Heart left ventricle (tissue), 16 donors: ENCODE measurements at regions not wholly inside any gene's neighbourhood (a gene's known extent, or its start where the extent isn't known, plus 50 kb on each side); places are given as distances from the start of the nearest gene placed in this dataset.

Source experiments
- ATAC-seq, 4 donors: fragments of 200-7000 bp; cut with Tn5 transposase; one replicate each; pipeline ENCODE4 v1.9.1; 2020 to 2022; ENCODE audit warnings: moderate library complexity in 4 of 4, mild to moderate bottlenecking in 3 of 4, moderate number of reproducible peaks in 1 of 4
- DNase-seq, 5 donors: peaks; one replicate each; pipeline ENCODE4 v3.0.0-alpha.2; 2020
- H3K27ac ChIP-seq, 12 donors: fragments of 200-600 bp; sonication (generic) in 4 of 12; one replicate each; pipeline versions ENCODE4 v1.5.0 to v1.8.0; 2016 to 2022; ENCODE audit warnings: mild to moderate bottlenecking in 2 of 12
- H3K27me3 ChIP-seq, 9 donors: fragments of 200-600 bp; sonication (generic) in 2 of 9; one replicate each; pipeline versions ENCODE4 v1.5.1 to v1.8.0; 2016 to 2022; ENCODE audit warnings: mild to moderate bottlenecking in 3 of 9
- H3K36me3 ChIP-seq, 9 donors: fragments of 200-600 bp; sonication (generic) in 2 of 9; one replicate each; pipeline versions ENCODE4 v1.5.0 to v1.8.0; 2018 to 2022; ENCODE audit warnings: mild to moderate bottlenecking in 2 of 9
- H3K4me1 ChIP-seq, 12 donors: fragments of 200-600 bp; sonication (generic) in 4 of 12; one replicate each; pipeline versions ENCODE4 v1.5.0 to v1.8.0; 2016 to 2022; ENCODE audit warnings: mild to moderate bottlenecking in 3 of 12
- H3K4me3 ChIP-seq, 12 donors: fragments of 200-600 bp; sonication (generic) in 4 of 12; one replicate each; pipeline versions ENCODE4 v1.5.0 to v1.8.0; 2017 to 2022; ENCODE audit warnings: mild to moderate bottlenecking in 9 of 12, moderate library complexity in 4 of 12
- H3K9me3 ChIP-seq, 12 donors: fragments of 200-600 bp; sonication (generic) in 4 of 12; one replicate each; pipeline versions ENCODE4 v1.5.0 to v1.8.0; 2016 to 2022; ENCODE audit warnings: mild to moderate bottlenecking in 1 of 12
- CTCF ChIP-seq, 12 donors: fragments of 200-600 bp; sonication (generic) in 4 of 12; IDR thresholded peaks; one replicate each; pipeline versions ENCODE4 v1.5.0 to v1.8.0; 2018 to 2022; ENCODE audit warnings: antibody characterized with exemption in 12 of 12, mild to moderate bottlenecking in 5 of 12
- POLR2A ChIP-seq, 2 donors: fragments of 450-650 bp; IDR thresholded peaks; one replicate each; pipeline ENCODE4 v1.6.1; 2017; ENCODE audit warnings: antibody characterized with exemption in 2 of 2, mild to moderate bottlenecking in 2 of 2, moderate library complexity in 2 of 2
- whole genome bisulfite sequencing, 4 donors: extraction: QIAGEN DNeasy Blood & Tissue Kit in 2 of 4; methylation state at CpG; one replicate each; pipeline versions ENCODE4 v1.1.5 to v1.1.7; 2013 to 2018; 5-methylcytosine and 5-hydroxymethylcytosine counted together
- intact Hi-C, 10 donors: fragments of 100-400 bp; cut with DNase I; formaldehyde crosslinking; loops; one replicate each; pipeline versions ENCODE4 v1.11.1 to v1.14.2; 2022
- donor health status: ischemic (EF 13 %, LVEDD 7.1; RV severe dilation, severe dysfunction).
- donor health status: healthy with polysubstance abuse.
- donor health status: DM: no; HTN: yes; CAD: no.
- donor health status: DM: no; HTN: no; CAD: no.
- donor health status: ischemic (EF 25% LVEDD 6.9; RV normal size, moderate dysfunction).
- donor health status: ischemic (EF 25% LVEDD 5.7; RV mildly dilated, moderate dysfunction).
- donor health status: healthy.
- donor health status: DM: yes; HTN: yes; CAD: no.
- donor health status: ischemic (EF 35%, LVEDD 5.7; RV mildly dilated, moderate dysfunction).
- donor health status: nonischemic (EF 11% LVEDD 7.7; RV severe dilation, severe dysfunction).
- donor health status: DM: yes; HTN: yes; CAD: no.
- donor health status: PGD.
- donor health status: ischemic (EF 29% LVEDD 5.4; RV normal size, mild dysfunction).
- donor health status: nonischemic (EF 23%, LVEDD 6.1; RV moderate dilation, normal function).

DNA sequence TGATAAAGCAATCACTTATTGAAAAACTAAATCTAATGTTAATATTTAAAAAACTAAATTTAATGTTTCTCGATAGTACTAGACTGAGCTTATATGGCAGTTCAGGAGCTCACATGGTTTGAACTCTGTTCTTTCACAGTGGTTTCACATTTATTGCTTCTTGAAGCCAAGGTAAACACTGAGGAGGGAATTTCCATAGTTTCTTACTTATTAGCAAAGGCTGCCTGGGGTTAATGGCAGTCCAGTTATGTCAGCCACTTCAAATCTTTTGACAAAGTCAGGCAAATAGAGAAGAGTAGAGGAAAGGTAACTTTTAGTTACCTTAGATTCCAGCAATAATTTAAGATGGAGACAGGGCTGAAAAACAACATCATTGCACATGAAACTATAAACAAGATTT lies 831.5 kb downstream of the ROBO2 start:
- Histone ChIP-seq H3K36me3 (no peaks in the 10 kb centered on the region), H3K27ac (no peak overlapping the region), H3K4me1 (peaks cover 0 to 8% (median 0%) of the 10 kb centered on the region in 12 donors), H3K27me3 (no peaks in the 10 kb centered on the region), H3K4me3 (no peak overlapping the region), H3K9me3 (no peaks in the 10 kb centered on the region)
- no peak for DNase-seq
- ATAC-seq: no peak
- intact Hi-C loops: no loop called here
- 94 to 99% (median 95%) methylated on average over 1 of the region's 1 CpG for WGBS, 4 donors
- TF ChIP-seq POLR2A (IDR thresholded peaks at IDR 0.05) (no peak), CTCF (IDR thresholded peaks at IDR 0.05) (no peak)

DNA sequence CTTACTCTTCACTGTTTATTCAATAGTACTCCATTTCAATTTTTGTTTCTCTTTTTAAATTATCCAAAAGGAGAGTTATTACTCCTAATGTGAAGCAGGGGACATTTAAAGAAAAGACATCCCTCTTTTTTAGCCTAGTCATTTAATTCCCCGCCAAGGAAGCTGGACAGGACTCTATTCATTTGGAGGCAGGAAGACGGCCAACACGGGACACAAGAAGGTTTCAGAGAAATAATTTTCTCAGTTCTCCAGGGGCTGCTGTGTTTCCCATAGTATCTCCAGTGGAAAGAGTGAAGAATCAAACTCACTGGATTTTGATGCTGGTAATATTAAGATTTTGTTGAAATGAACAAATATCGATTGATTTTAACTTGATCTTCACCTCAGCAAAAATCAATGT lies 833.7 kb downstream of the ROBO2 start:
- no peaks in the 10 kb centered on the region for H3K36me3 ChIP-seq
- peak in 3 of 5 donors; percentile 13 to 26 (median 20) for DNase-seq
- no peaks in the 10 kb centered on the region for H3K27me3 ChIP-seq
- ATAC-seq: no peak
- H3K4me1 ChIP-seq: peaks cover 0 to 8% (median 0%) of the 10 kb centered on the region in 12 donors
- H3K4me3 ChIP-seq: no peak overlapping the region
- no peak overlapping the region for H3K27ac ChIP-seq
- no peaks in the 10 kb centered on the region for H3K9me3 ChIP-seq
- intact Hi-C loops: no loop called here
- WGBS, 4 donors: 53 to 67% (median 63%) methylated on average over 4 of the region's 4 CpGs
- no peak for TF ChIP-seq POLR2A (IDR thresholded peaks at IDR 0.05)
- no peak for TF ChIP-seq CTCF (IDR thresholded peaks at IDR 0.05)

DNA sequence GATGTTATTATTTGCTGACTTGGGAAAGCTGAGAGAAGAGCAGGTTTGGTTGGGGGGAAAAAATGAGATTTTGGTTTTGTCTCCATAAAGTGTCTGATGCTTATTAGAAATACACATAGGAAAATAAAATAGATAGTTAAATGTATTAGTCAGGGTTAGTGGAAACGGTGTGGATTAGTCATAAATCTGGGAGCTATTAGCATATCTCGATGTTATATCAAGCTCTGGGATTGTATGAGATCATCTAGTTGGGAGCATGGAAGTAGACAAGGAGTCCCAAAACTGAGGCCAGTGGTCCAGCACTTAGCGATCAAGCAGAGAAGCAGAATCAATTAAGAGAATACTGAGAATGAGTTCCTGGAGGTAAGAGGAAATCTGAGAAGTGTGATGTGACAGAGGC lies 845.5 kb downstream of the ROBO2 start:
- no peaks in the 10 kb centered on the region for H3K4me1 ChIP-seq
- no peak for TF ChIP-seq POLR2A (IDR thresholded peaks at IDR 0.05)
- TF ChIP-seq CTCF (IDR thresholded peaks at IDR 0.05): no peak
- intact Hi-C loops: no loop called here
- H3K27ac ChIP-seq: no peak overlapping the region
- no peak overlapping the region for H3K4me3 ChIP-seq
- H3K9me3 ChIP-seq: no peaks in the 10 kb centered on the region
- 81 to 86% (median 86%) methylated on average over 3 of the region's 3 CpGs for WGBS, 4 donors
- H3K27me3 ChIP-seq: no peaks in the 10 kb centered on the region
- DNase-seq: no peak
- ATAC-seq: no peak
- no peaks in the 10 kb centered on the region for H3K36me3 ChIP-seq

DNA sequence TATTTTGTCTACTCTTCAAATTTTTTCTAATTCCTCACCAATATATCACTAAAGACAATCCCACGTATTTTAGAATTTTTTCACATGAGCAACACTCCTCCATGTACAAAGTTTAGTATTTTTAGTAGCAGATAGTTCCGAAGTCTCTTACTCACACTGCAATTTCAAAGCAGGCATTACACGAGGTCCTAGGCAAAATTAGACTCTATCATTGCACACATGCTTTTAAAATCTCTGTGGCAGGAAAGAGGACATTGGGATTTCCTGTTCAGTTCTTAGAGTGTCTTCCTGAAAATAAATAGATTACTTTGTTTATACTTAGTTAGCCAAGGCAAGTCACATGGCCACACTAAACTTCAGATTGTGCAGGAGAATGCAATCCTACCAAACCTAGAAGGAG lies 847.7 kb downstream of the ROBO2 start:
- intact Hi-C loops: no loop called here
- WGBS, 4 donors: 12 to 33% (median 23%) methylated on average over 3 of the region's 3 CpGs
- Histone ChIP-seq H3K4me1 (no peaks in the 10 kb centered on the region), H3K36me3 (no peaks in the 10 kb centered on the region), H3K27me3 (no peaks in the 10 kb centered on the region), H3K4me3 (no peak overlapping the region), H3K9me3 (no peaks in the 10 kb centered on the region), H3K27ac (no peak overlapping the region)
- ATAC-seq (no peak), DNase-seq (no peak)
- no peak for TF ChIP-seq CTCF (IDR thresholded peaks at IDR 0.05)
- no peak for TF ChIP-seq POLR2A (IDR thresholded peaks at IDR 0.05)
